ENCODE measurements at regions not wholly inside any gene's neighbourhood (a gene's known extent, or its start where the extent isn't known, plus 50 kb on each side); places are given as distances from the start of the nearest gene placed in this dataset.

GRCh38 chrX:147637190-147637589 is 274.5 kb upstream of the FMR1 start:
- no peak for TF ChIP-seq CTCF (IDR thresholded peaks at IDR 0.05; ENCODE audit: low read depth, low read length)
- no peak for DNase-seq
- Histone ChIP-seq H3K27me3 (ENCODE audit: insufficient read depth, low read depth, severe bottlenecking) (peaks cover 66% of the 10 kb centered on the region), H3K27ac (no peak overlapping the region), H3K36me3 (no peaks in the 10 kb centered on the region), H3K9me3 (ENCODE audit: severe bottlenecking) (no peaks in the 10 kb centered on the region), H3K4me3 (ENCODE audit: low read depth, low read length) (no peak overlapping the region)

- no peak for DNase-seq
- Histone ChIP-seq H3K27ac (no peak overlapping the region), H3K4me3 (ENCODE audit: low read depth, low read length) (no peak overlapping the region), H3K9me3 (ENCODE audit: severe bottlenecking) (no peaks in the 10 kb centered on the region), H3K27me3 (ENCODE audit: insufficient read depth, low read depth, severe bottlenecking) (peaks cover 4% of the 10 kb centered on the region), H3K36me3 (no peaks in the 10 kb centered on the region)
- no peak for TF ChIP-seq CTCF (IDR thresholded peaks at IDR 0.05; ENCODE audit: low read depth, low read length)
Measured at GRCh38 chrX:147646949-147647723, 264.6 kb upstream of the FMR1 start.

- H3K36me3 ChIP-seq, result no peaks in the 10 kb centered on the region
- TF ChIP-seq CTCF (IDR thresholded peaks at IDR 0.05; ENCODE audit: low read depth, low read length), result no peak
- H3K27me3 ChIP-seq (ENCODE audit: insufficient read depth, low read depth, severe bottlenecking), result peaks cover 22% of the 10 kb centered on the region
- H3K9me3 ChIP-seq (ENCODE audit: severe bottlenecking), result no peaks in the 10 kb centered on the region
- no peak for DNase-seq
- no peak overlapping the region for H3K4me3 ChIP-seq (ENCODE audit: low read depth, low read length)
- H3K27ac ChIP-seq, result no peak overlapping the region
Measured at GRCh38 chrX:147675819-147676218, 235.9 kb upstream of the FMR1 start.

- no peak for DNase-seq
- Histone ChIP-seq H3K36me3 (no peaks in the 10 kb centered on the region), H3K27me3 (ENCODE audit: insufficient read depth, low read depth, severe bottlenecking) (peaks cover 24% of the 10 kb centered on the region), H3K4me3 (ENCODE audit: low read depth, low read length) (no peak overlapping the region), H3K9me3 (ENCODE audit: severe bottlenecking) (no peaks in the 10 kb centered on the region), H3K27ac (no peak overlapping the region)
- TF ChIP-seq CTCF (IDR thresholded peaks at IDR 0.05; ENCODE audit: low read depth, low read length), result no peak
Measured at GRCh38 chrX:147679356-147680005, 232.2 kb upstream of the FMR1 start.

- H3K4me3 ChIP-seq (ENCODE audit: low read depth, low read length), result no peak overlapping the region
- no peaks in the 10 kb centered on the region for H3K36me3 ChIP-seq
- H3K27ac ChIP-seq, result no peak overlapping the region
- H3K27me3 ChIP-seq (ENCODE audit: insufficient read depth, low read depth, severe bottlenecking), result peaks cover 25% of the 10 kb centered on the region
- no peak for TF ChIP-seq CTCF (IDR thresholded peaks at IDR 0.05; ENCODE audit: low read depth, low read length)
- no peaks in the 10 kb centered on the region for H3K9me3 ChIP-seq (ENCODE audit: severe bottlenecking)
- DNase-seq, result no peak
Measured at GRCh38 chrX:147680251-147680650, 231.5 kb upstream of the FMR1 start.
